Kidney (tissue), 13 donors: ENCODE measurements at regions not wholly inside any gene's neighbourhood (a gene's known extent, or its start where the extent isn't known, plus 50 kb on each side); places are given as distances from the start of the nearest gene placed in this dataset.

ENCODE experiments used
- DNase-seq, 5 donors: peaks; one replicate each; pipeline ENCODE4 v3.0.0-alpha.2; 2013 to 2020
- FAIRE-seq: peaks from 2 replicates; lab custom pipeline; 2012; peaks lifted over from hg19 to GRCh38; lab: Jason Lieb, UNC
- H3K27ac ChIP-seq, 2 donors: one replicate each; pipeline ENCODE4 v1.7.0; 2013; ENCODE audit warnings: low read depth in 2 of 2, low read length in 2 of 2, inconsistent platforms in 1 of 2
- H3K27me3 ChIP-seq: one replicate; pipeline ENCODE4 v1.7.1; 2013; ENCODE audit warnings: low read length, inconsistent platforms; ENCODE audit not compliant: control insufficient read depth, insufficient read depth
- H3K36me3 ChIP-seq, 3 donors: one replicate each; pipeline versions ENCODE4 v1.7.0 to v1.7.1; 2013; ENCODE audit warnings: low read length in 3 of 3, control low read depth in 1 of 3, inconsistent platforms in 1 of 3; ENCODE audit not compliant: insufficient read depth in 3 of 3, control insufficient read depth in 2 of 3
- H3K4me1 ChIP-seq, 3 donors: one replicate each; pipeline versions ENCODE4 v1.7.0 to v1.7.1; 2013; ENCODE audit warnings: low read length in 3 of 3, inconsistent platforms in 1 of 3, low read depth in 1 of 3; ENCODE audit not compliant: control insufficient read depth in 2 of 3, insufficient read depth in 2 of 3
- H3K4me3 ChIP-seq, 3 donors: one replicate each; pipeline versions ENCODE4 v1.7.0 to v1.8.1; 2013; ENCODE audit warnings: low read length in 3 of 3, control low read depth in 1 of 3, inconsistent platforms in 1 of 3
- H3K9ac ChIP-seq, 3 donors: one replicate each; pipeline versions ENCODE4 v1.7.0 to v1.7.1; 2013; ENCODE audit warnings: low read length in 3 of 3, control low read depth in 1 of 3, inconsistent platforms in 1 of 3
- H3K9me3 ChIP-seq, 3 donors: one replicate each; pipeline versions ENCODE4 v1.7.0 to v1.7.1; 2013; ENCODE audit warnings: low read length in 3 of 3, control low read depth in 1 of 3, inconsistent platforms in 1 of 3; ENCODE audit not compliant: control insufficient read depth in 2 of 3, insufficient read depth in 1 of 3
- CTCF ChIP-seq: IDR thresholded peaks from 3 replicates; pipeline ENCODE4 v1.5.1; 2012; ENCODE audit warnings: mild to moderate bottlenecking, moderate library complexity, borderline replicate concordance; ENCODE audit not compliant: insufficient read depth; ENCODE audit errors: extremely low read depth
- intact Hi-C: fragments of 100-400 bp; cut with DNase I; formaldehyde crosslinking; loops from one replicate; pipeline ENCODE4 v1.11.1; 2022
- donor health status: control.
- donor health status: control.
- donor health status: control.
- donor health status: control.
- donor health status: control.
- donor health status: DM: yes; HTN: yes; CAD: no.
- donor health status: Normal renal cell carcinoma (clear cell type).

GRCh38 chr7:21374134-21374533 lies 53.7 kb upstream of the SP4 start:
- no peak for DNase-seq
- no peak overlapping the region for H3K27ac ChIP-seq
- no peaks in the 10 kb centered on the region for H3K27me3 ChIP-seq
- H3K4me1 ChIP-seq: no peaks in the 10 kb centered on the region
- intact Hi-C loops: no loop called here
- no peaks in the 10 kb centered on the region for H3K36me3 ChIP-seq
- H3K9me3 ChIP-seq: peaks cover 0 to 8% (median 0%) of the 10 kb centered on the region in 3 donors
- H3K9ac ChIP-seq: no peak overlapping the region
- no peak for TF ChIP-seq CTCF
- no peak for FAIRE-seq
- no peak overlapping the region for H3K4me3 ChIP-seq

GRCh38 chr7:21377545-21377944 lies 50.3 kb upstream of the SP4 start:
- Histone ChIP-seq H3K27me3 (no peaks in the 10 kb centered on the region), H3K4me1 (no peaks in the 10 kb centered on the region), H3K4me3 (no peak overlapping the region), H3K27ac (no peak overlapping the region), H3K36me3 (no peaks in the 10 kb centered on the region), H3K9ac (no peak overlapping the region), H3K9me3 (peaks cover 0 to 8% (median 0%) of the 10 kb centered on the region in 3 donors)
- intact Hi-C loops: no loop called here
- FAIRE-seq: no peak
- TF ChIP-seq CTCF: no peak
- DNase-seq: no peak
